Activated CD4-positive, alpha-beta memory T cell treated with anti-CD3 and anti-CD28 coated beads for 36 hours (primary cell): ENCODE measurements at regions not wholly inside any gene's neighbourhood (a gene's known extent, or its start where the extent isn't known, plus 50 kb on each side); places are given as distances from the start of the nearest gene placed in this dataset.

Experiments
- CTCF ChIA-PET: fragments of 350-600 bp; sonication (Branson Sonifier 250); formaldehyde crosslinking; loops from one replicate; lab custom pipeline; 2021; ENCODE audit warnings: antibody characterized with exemption, inconsistent platforms; lab: Charles Lee
- POLR2A ChIA-PET: fragments of 350-600 bp; sonication (Branson Sonifier 250); formaldehyde crosslinking; loops from one replicate; lab custom pipeline; 2021; ENCODE audit warnings: antibody characterized with exemption; lab: Charles Lee
- DNase-seq: peaks from one replicate; pipeline ENCODE4 v3.0.0-alpha.2; 2020
- H3K27ac Mint-ChIP-seq: one replicate; pipeline ENCODE4 v1.8.0; 2021; ENCODE audit warnings: mixed read lengths
- H3K27me3 Mint-ChIP-seq: one replicate; pipeline ENCODE4 v1.8.0; 2021; ENCODE audit warnings: mixed read lengths
- H3K36me3 Mint-ChIP-seq: one replicate; pipeline ENCODE4 v1.8.0; 2021; ENCODE audit warnings: mixed read lengths
- H3K4me1 Mint-ChIP-seq: one replicate; pipeline ENCODE4 v1.8.0; 2021; ENCODE audit warnings: low read depth, mixed read lengths
- H3K4me3 Mint-ChIP-seq: one replicate; pipeline ENCODE4 v1.8.0; 2021; ENCODE audit warnings: mild to moderate bottlenecking, mixed read lengths
- H3K9me3 Mint-ChIP-seq: one replicate; pipeline ENCODE4 v1.8.0; 2021; ENCODE audit warnings: mixed read lengths
- intact Hi-C: fragments of 100-400 bp; cut with micrococcal nuclease; formaldehyde crosslinking; loops from one replicate; pipeline ENCODE4 v1.15.1; 2023

DNA sequence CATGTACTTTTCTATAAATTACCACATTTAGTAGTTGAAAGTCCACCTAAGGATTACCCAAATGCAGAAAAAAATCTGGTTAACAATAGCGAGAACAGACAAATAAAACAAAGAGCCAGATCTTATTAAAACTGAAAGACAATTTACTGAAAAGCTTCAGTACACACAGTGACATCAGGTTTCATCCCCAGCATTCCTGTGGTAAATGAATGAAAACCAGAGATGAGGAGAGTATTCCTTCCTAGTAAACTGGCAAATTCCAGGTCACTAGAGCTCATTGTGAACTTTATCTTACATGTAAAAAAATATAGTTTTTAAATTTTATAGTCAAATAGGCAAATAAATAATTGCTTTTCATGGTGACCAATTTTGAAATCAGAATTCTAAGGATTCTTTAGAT, 1290.5 kb downstream of the ADGRL3 start:
- no peaks in the 10 kb centered on the region for H3K4me1 Mint-ChIP-seq
- intact Hi-C loops, result no loop called here
- H3K27ac Mint-ChIP-seq, result no peak overlapping the region
- no peak overlapping the region for H3K4me3 Mint-ChIP-seq
- H3K27me3 Mint-ChIP-seq, result no peaks in the 10 kb centered on the region
- no peaks in the 10 kb centered on the region for H3K36me3 Mint-ChIP-seq
- DNase-seq, result no peak
- ChIA-PET POLR2A (no interaction called here), CTCF (no interaction called here)
- peaks cover 2% of the 10 kb centered on the region for H3K9me3 Mint-ChIP-seq

DNA sequence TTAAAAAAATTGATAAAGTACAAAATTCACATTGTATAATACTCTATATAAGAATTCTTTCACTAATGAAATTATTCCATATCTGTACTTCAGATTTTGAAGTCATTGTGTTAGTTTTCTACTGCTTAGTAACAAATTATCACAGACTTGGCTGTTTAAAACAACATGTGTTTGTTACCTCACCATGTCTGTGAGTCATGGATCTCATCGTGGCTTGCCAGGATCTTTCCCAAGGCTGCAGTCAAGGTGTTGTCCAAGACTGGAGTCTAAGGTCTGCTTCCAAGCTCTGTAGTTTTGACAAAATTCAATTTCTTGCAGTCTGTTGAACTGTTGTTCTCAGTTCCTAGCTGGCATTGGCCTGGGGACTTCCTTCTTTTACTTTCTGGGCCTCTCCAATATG, 1286.9 kb downstream of the ADGRL3 start:
- no peak for DNase-seq
- POLR2A ChIA-PET, result no interaction called here
- intact Hi-C loops, result no loop called here
- peaks cover 9% of the 10 kb centered on the region for H3K9me3 Mint-ChIP-seq
- H3K36me3 Mint-ChIP-seq, result no peaks in the 10 kb centered on the region
- H3K27me3 Mint-ChIP-seq, result no peaks in the 10 kb centered on the region
- no peak overlapping the region for H3K4me3 Mint-ChIP-seq
- no peak overlapping the region for H3K27ac Mint-ChIP-seq
- CTCF ChIA-PET, result no interaction called here
- H3K4me1 Mint-ChIP-seq, result no peaks in the 10 kb centered on the region

DNA sequence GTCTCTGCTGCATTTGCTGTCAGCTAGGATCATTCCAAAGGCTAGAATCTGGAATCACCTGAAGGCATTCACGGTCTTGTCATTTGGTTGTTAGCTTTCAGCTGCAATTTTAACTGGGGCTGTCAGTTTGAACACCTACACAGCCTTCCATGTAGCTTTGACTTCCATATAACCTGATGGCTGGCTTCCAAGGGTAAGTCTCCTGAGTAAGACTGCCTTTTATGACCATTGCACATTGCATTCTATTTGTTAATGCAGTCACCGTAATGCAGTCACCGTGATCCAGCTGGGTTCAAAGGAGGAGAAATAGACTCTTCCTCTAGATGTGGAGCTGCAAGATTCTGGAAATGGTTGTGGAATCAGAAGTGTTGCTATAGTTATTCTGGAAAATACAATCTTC, 1284.2 kb downstream of the ADGRL3 start:
- no peaks in the 10 kb centered on the region for H3K4me1 Mint-ChIP-seq
- H3K9me3 Mint-ChIP-seq, result peaks cover 11% of the 10 kb centered on the region
- no peak for DNase-seq
- POLR2A ChIA-PET, result no interaction called here
- H3K27ac Mint-ChIP-seq, result no peak overlapping the region
- no peaks in the 10 kb centered on the region for H3K36me3 Mint-ChIP-seq
- H3K4me3 Mint-ChIP-seq, result no peak overlapping the region
- CTCF ChIA-PET, result no interaction called here
- intact Hi-C loops, result no loop called here
- no peaks in the 10 kb centered on the region for H3K27me3 Mint-ChIP-seq

DNA sequence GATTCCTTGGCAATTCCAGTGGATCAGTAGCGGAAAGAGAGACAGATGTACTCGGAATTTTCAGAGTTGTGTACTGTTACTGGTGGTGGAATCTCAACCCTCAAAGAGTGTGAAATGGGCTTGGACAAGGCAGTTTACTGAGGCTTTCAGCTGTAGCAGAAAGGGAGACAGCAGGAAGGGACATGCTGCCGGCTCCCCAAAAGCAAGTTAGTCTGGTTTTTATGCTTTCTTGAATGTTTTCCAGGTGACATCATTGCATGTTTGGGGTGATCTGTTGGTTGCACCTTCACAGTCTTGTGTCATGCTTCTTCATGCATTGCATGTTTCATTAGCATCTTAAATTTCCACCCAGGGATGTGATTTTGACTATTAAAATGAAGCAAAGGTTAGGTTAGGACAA, 1282.2 kb downstream of the ADGRL3 start:
- intact Hi-C loops, result no loop called here
- DNase-seq, result no peak
- peaks cover 13% of the 10 kb centered on the region for H3K9me3 Mint-ChIP-seq
- no peak overlapping the region for H3K27ac Mint-ChIP-seq
- H3K36me3 Mint-ChIP-seq, result no peaks in the 10 kb centered on the region
- no peaks in the 10 kb centered on the region for H3K27me3 Mint-ChIP-seq
- H3K4me1 Mint-ChIP-seq, result no peaks in the 10 kb centered on the region
- POLR2A ChIA-PET, result no interaction called here
- CTCF ChIA-PET, result no interaction called here
- no peak overlapping the region for H3K4me3 Mint-ChIP-seq

DNA sequence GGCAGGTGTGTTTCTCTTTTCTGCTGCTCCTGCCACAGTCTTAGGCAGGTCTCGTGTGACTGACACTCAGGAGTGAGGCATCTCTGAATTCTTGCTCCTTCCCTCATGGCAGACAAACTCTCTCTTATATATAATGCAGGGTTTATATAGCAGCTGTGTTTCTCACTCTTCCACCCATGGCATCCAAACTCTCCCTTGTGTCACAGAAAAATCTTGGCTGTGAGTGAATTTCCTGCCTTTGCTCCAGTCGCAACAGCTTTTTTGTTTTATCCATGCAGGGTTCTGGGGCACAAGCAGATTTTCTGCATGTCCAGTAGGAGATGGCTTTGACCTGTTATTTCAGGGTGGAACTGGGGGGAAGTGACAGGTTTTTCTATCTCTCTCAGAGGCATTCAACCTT, 1275.5 kb downstream of the ADGRL3 start:
- DNase-seq, result no peak
- Mint-ChIP-seq H3K4me3 (no peak overlapping the region), H3K4me1 (no peaks in the 10 kb centered on the region), H3K27me3 (no peaks in the 10 kb centered on the region), H3K9me3 (peaks cover 16% of the 10 kb centered on the region), H3K27ac (no peak overlapping the region), H3K36me3 (no peaks in the 10 kb centered on the region)
- POLR2A ChIA-PET, result no interaction called here
- CTCF ChIA-PET, result no interaction called here
- intact Hi-C loops, result no loop called here

DNA sequence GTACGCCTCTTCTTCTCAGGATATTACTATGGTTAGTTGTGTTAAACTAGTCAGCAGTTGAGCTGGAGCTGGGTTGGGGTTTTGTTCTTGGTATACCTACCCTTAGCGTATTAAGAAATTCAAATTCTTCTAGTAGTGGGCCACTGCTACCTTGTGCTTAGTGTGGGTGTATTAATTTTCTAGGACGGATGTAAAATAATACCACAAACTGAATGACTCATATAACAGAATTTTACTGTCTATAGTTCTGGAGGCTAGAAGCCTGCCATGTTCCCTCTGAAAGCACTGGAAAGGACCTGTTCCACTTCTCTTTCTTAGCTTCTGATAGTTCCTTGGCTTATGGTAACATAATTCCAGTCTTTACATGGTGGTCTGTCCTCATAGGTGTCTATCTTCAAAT, 1274.7 kb downstream of the ADGRL3 start:
- Mint-ChIP-seq H3K4me1 (no peaks in the 10 kb centered on the region), H3K4me3 (no peak overlapping the region), H3K9me3 (peaks cover 14% of the 10 kb centered on the region), H3K36me3 (no peaks in the 10 kb centered on the region), H3K27me3 (no peaks in the 10 kb centered on the region), H3K27ac (no peak overlapping the region)
- intact Hi-C loops, result no loop called here
- DNase-seq, result no peak
- CTCF ChIA-PET, result no interaction called here
- POLR2A ChIA-PET, result no interaction called here

DNA sequence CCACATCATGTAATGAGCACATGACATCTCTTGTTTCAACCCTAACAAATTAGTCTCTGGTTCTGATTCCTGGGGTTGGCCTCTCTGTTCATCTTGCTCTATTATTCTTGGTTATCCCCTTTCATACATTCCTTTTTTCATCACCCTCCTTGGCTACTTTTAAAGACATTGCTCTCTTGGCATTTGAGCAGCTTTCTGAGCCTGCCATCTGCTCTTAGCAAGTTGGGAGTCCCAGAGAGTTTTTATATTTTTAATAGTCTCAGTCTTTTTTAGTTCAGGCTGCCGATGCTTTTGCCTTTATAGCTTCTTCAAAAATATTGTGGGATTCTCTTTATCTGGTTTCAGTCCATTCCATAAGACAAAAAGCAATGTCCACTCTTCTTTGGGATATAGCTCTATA, 1270.9 kb downstream of the ADGRL3 start:
- CTCF ChIA-PET, result no interaction called here

DNA sequence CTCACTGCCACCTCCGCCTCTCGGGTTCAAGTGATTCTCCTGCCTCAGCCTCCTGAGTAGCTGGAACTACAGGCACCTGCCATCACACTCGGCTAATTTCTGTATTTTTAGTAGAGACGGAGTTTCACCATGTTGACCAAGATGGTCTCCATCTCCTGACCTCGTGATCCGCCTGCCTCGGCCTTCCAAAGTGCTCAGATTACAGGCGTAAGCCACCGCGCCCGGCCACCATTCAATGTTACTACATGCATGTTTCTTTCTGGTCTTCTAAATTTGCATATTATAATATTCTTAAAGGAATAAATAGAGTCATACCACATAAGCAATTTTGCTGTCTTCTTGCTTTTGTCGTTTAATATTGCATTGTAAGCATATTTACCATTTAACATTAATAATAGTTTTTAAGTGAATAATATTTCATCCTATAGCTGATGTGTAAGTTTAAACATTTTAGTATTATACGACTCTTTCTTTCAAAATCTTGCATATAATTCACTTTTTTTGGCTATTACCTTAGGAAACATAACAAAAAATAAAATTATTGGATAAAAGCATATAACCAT, 1270.4 kb downstream of the ADGRL3 start:
- ChIA-PET POLR2A (no interaction called here), CTCF (no interaction called here)
- no peak for DNase-seq
- Mint-ChIP-seq H3K4me1 (no peaks in the 10 kb centered on the region), H3K27ac (no peak overlapping the region), H3K36me3 (no peaks in the 10 kb centered on the region), H3K9me3 (peaks cover 24% of the 10 kb centered on the region), H3K27me3 (no peaks in the 10 kb centered on the region), H3K4me3 (no peak overlapping the region)
- intact Hi-C loops, result no loop called here

More for the DNA sequence above, 1270.9 kb downstream of the ADGRL3 start:
- DNase-seq, result no peak
- POLR2A ChIA-PET, result no interaction called here
- intact Hi-C loops, result no loop called here
- no peaks in the 10 kb centered on the region for H3K4me1 Mint-ChIP-seq
- no peaks in the 10 kb centered on the region for H3K27me3 Mint-ChIP-seq
- peaks cover 21% of the 10 kb centered on the region for H3K9me3 Mint-ChIP-seq
- no peaks in the 10 kb centered on the region for H3K36me3 Mint-ChIP-seq
- H3K4me3 Mint-ChIP-seq, result no peak overlapping the region
- no peak overlapping the region for H3K27ac Mint-ChIP-seq

DNA sequence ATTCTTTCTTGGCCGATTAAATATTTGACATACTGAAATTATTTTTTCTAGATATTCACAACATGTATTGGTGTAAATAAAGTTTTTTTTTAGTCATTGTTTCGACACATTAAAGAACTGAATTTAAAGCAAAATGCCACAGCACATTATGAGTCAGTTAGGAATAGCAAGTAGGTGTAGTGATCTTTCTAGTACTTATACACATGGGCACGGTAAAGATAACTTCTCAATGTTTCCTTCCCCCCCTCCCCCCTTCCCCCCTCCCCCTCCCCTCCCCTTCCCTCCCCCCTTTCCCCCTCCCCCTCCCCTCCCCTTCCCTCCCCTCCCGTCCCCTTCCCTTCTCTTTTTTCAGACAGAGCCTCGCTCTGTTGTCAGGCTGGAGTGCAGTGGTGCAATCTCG, 1269.9 kb downstream of the ADGRL3 start:
- Mint-ChIP-seq H3K36me3 (no peaks in the 10 kb centered on the region), H3K9me3 (peaks cover 20% of the 10 kb centered on the region), H3K4me1 (no peaks in the 10 kb centered on the region), H3K4me3 (no peak overlapping the region), H3K27ac (no peak overlapping the region), H3K27me3 (no peaks in the 10 kb centered on the region)
- no peak for DNase-seq
- POLR2A ChIA-PET, result no interaction called here
- intact Hi-C loops, result no loop called here
- CTCF ChIA-PET, result no interaction called here

DNA sequence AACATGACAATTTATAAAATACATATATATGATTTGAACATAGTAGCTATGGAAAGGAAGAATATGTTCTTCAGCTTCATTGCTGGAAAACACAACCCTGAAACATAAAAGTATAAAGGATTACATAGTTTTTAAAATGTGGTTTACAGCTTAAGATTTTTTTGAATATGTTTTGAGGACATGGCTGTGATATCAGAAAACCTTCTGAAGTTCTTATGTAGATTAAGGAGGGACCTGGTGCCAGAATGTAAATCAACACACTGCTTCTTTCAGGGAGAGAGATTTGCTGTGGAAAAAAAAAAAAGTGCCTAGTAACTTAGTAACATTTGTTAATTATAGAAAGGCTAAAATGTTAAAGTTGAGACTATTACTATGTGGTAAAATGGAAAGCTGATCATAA, 1261.8 kb downstream of the ADGRL3 start:
- ChIA-PET CTCF (no interaction called here), POLR2A (no interaction called here)
- Mint-ChIP-seq H3K4me3 (no peak overlapping the region), H3K9me3 (peaks cover 22% of the 10 kb centered on the region), H3K27me3 (no peaks in the 10 kb centered on the region), H3K36me3 (no peaks in the 10 kb centered on the region), H3K4me1 (no peaks in the 10 kb centered on the region), H3K27ac (no peak overlapping the region)
- intact Hi-C loops, result no loop called here
- DNase-seq, result no peak

DNA sequence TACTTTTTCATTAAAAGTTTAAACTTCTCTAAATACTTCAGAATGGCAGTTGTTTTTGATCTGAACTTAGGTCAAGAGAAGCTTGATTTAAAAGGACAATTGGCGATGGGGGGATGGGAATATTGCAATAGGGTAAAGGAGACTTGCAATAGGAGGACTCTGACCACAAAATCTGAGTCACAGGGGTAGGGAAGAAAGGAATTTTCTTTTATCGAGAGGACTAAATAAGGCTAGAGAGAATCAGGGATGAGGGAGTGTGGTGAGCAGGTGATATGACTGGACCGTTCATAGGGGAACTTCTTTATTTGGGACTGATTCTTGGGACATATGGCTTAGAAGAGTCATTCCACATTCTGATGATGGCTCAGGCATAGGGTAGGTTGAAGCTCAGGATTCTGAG, 1260.2 kb downstream of the ADGRL3 start:
- H3K36me3 Mint-ChIP-seq, result no peaks in the 10 kb centered on the region
- no peaks in the 10 kb centered on the region for H3K27me3 Mint-ChIP-seq
- ChIA-PET POLR2A (no interaction called here), CTCF (no interaction called here)
- intact Hi-C loops, result no loop called here
- peaks cover 11% of the 10 kb centered on the region for H3K9me3 Mint-ChIP-seq
- no peak for DNase-seq
- no peaks in the 10 kb centered on the region for H3K4me1 Mint-ChIP-seq
- no peak overlapping the region for H3K4me3 Mint-ChIP-seq
- H3K27ac Mint-ChIP-seq, result no peak overlapping the region

DNA sequence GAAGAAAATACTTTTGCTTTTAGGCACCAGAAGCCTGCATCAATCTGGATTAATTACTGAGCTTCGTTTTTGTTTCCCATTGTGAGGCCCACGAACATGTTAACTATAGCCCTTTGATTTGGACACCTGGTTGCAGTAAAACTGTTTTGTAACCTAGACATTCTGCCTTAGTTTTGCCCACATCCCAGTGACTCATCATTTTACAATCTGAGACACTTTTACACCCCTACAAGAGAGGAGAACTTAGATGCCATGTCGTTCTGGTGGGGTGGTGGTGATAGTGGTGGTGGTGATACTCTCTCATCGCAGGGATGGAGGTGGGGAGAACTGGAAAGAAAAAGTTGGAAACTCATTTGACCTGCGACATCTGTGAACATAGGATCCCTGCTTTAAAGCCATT, 1257.2 kb downstream of the ADGRL3 start:
- Mint-ChIP-seq H3K4me3 (no peak overlapping the region), H3K27me3 (no peaks in the 10 kb centered on the region), H3K36me3 (no peaks in the 10 kb centered on the region), H3K4me1 (no peaks in the 10 kb centered on the region), H3K27ac (no peak overlapping the region), H3K9me3 (peaks cover 11% of the 10 kb centered on the region)
- ChIA-PET POLR2A (no interaction called here), CTCF (no interaction called here)
- intact Hi-C loops, result no loop called here
- DNase-seq, result no peak

DNA sequence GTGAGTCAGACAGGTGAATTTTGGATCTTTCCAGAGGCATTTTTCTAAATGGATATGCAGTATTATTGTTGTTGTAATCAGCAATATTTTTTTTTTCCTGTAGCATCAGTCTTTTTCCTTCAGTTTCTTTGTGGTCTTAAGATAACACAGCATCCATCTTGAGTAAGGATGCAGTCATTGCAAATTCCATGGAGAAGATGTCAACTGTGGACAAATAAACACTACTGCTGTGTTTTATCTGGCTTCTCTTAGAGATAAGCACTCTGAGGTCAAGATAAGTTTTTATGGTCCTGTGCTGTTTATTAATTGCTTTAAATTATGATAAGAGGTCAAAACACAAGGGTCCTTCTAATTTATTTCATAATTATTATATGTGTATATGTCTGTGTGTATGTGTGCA, 1255.7 kb downstream of the ADGRL3 start:
- Mint-ChIP-seq H3K36me3 (no peaks in the 10 kb centered on the region), H3K27ac (no peak overlapping the region), H3K4me3 (no peak overlapping the region), H3K27me3 (no peaks in the 10 kb centered on the region), H3K4me1 (no peaks in the 10 kb centered on the region), H3K9me3 (peaks cover 11% of the 10 kb centered on the region)
- POLR2A ChIA-PET, result no interaction called here
- intact Hi-C loops, result no loop called here
- DNase-seq, result no peak
- CTCF ChIA-PET, result interaction anchor here (0.7 kb wide), 1 partner anchor 67 kb away, joined by 3 read pairs; no protein-coding TSS in a partner anchor
